Kidney (tissue), 13 donors: ENCODE measurements at regions not wholly inside any gene's neighbourhood (a gene's known extent, or its start where the extent isn't known, plus 50 kb on each side); places are given as distances from the start of the nearest gene placed in this dataset.

ENCODE experiments used
- DNase-seq, 5 donors: peaks; one replicate each; pipeline ENCODE4 v3.0.0-alpha.2; 2013 to 2020
- FAIRE-seq: peaks from 2 replicates; lab custom pipeline; 2012; peaks lifted over from hg19 to GRCh38; lab: Jason Lieb, UNC
- H3K27ac ChIP-seq, 2 donors: one replicate each; pipeline ENCODE4 v1.7.0; 2013; ENCODE audit warnings: low read depth in 2 of 2, low read length in 2 of 2, inconsistent platforms in 1 of 2
- H3K27me3 ChIP-seq: one replicate; pipeline ENCODE4 v1.7.1; 2013; ENCODE audit warnings: low read length, inconsistent platforms; ENCODE audit not compliant: control insufficient read depth, insufficient read depth
- H3K36me3 ChIP-seq, 3 donors: one replicate each; pipeline versions ENCODE4 v1.7.0 to v1.7.1; 2013; ENCODE audit warnings: low read length in 3 of 3, control low read depth in 1 of 3, inconsistent platforms in 1 of 3; ENCODE audit not compliant: insufficient read depth in 3 of 3, control insufficient read depth in 2 of 3
- H3K4me1 ChIP-seq, 3 donors: one replicate each; pipeline versions ENCODE4 v1.7.0 to v1.7.1; 2013; ENCODE audit warnings: low read length in 3 of 3, inconsistent platforms in 1 of 3, low read depth in 1 of 3; ENCODE audit not compliant: control insufficient read depth in 2 of 3, insufficient read depth in 2 of 3
- H3K4me3 ChIP-seq, 3 donors: one replicate each; pipeline versions ENCODE4 v1.7.0 to v1.8.1; 2013; ENCODE audit warnings: low read length in 3 of 3, control low read depth in 1 of 3, inconsistent platforms in 1 of 3
- H3K9ac ChIP-seq, 3 donors: one replicate each; pipeline versions ENCODE4 v1.7.0 to v1.7.1; 2013; ENCODE audit warnings: low read length in 3 of 3, control low read depth in 1 of 3, inconsistent platforms in 1 of 3
- H3K9me3 ChIP-seq, 3 donors: one replicate each; pipeline versions ENCODE4 v1.7.0 to v1.7.1; 2013; ENCODE audit warnings: low read length in 3 of 3, control low read depth in 1 of 3, inconsistent platforms in 1 of 3; ENCODE audit not compliant: control insufficient read depth in 2 of 3, insufficient read depth in 1 of 3
- CTCF ChIP-seq: IDR thresholded peaks from 3 replicates; pipeline ENCODE4 v1.5.1; 2012; ENCODE audit warnings: mild to moderate bottlenecking, moderate library complexity, borderline replicate concordance; ENCODE audit not compliant: insufficient read depth; ENCODE audit errors: extremely low read depth
- intact Hi-C: fragments of 100-400 bp; cut with DNase I; formaldehyde crosslinking; loops from one replicate; pipeline ENCODE4 v1.11.1; 2022
- donor health status: control.
- donor health status: control.
- donor health status: control.
- donor health status: control.
- donor health status: control.
- donor health status: DM: yes; HTN: yes; CAD: no.
- donor health status: Normal renal cell carcinoma (clear cell type).

- no peak for TF ChIP-seq CTCF
- Histone ChIP-seq H3K27me3 (peaks cover 3% of the 10 kb centered on the region), H3K4me3 (no peak overlapping the region), H3K9me3 (no peaks in the 10 kb centered on the region), H3K27ac (no peak overlapping the region), H3K36me3 (no peaks in the 10 kb centered on the region), H3K9ac (no peak overlapping the region), H3K4me1 (no peaks in the 10 kb centered on the region)
- intact Hi-C loops: no loop called here
- no peak for FAIRE-seq
- no peak for DNase-seq
Measured at GRCh38 chr14:57071639-57072038, 197.1 kb downstream of the EXOC5 start.

DNA sequence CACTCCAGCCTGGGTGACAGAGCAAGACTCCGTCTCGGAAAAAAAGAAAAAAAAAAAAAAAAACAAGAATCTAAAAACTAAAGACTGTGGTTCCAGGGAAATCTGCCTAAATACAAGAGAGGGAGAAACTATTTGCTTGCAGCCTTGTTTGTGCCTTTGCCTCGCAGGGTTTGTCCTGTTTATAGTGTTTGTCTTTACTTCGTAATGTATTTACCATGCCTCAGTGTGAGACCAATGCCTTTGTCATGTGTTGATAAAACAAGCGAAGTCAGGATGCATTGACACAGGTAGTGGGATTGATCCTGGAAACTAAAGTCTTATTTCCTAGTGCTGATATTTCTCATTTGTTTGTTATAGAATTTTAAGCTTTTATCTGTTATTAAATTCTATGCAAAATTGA lies 199.0 kb downstream of the EXOC5 start:
- DNase-seq (no peak), FAIRE-seq (no peak)
- intact Hi-C loops: no loop called here
- no peak overlapping the region for H3K9ac ChIP-seq
- H3K36me3 ChIP-seq: no peaks in the 10 kb centered on the region
- H3K4me3 ChIP-seq: no peak overlapping the region
- H3K9me3 ChIP-seq: no peaks in the 10 kb centered on the region
- H3K27me3 ChIP-seq: peaks cover 5% of the 10 kb centered on the region
- H3K27ac ChIP-seq: no peak overlapping the region
- no peak for TF ChIP-seq CTCF
- H3K4me1 ChIP-seq: no peaks in the 10 kb centered on the region

DNA sequence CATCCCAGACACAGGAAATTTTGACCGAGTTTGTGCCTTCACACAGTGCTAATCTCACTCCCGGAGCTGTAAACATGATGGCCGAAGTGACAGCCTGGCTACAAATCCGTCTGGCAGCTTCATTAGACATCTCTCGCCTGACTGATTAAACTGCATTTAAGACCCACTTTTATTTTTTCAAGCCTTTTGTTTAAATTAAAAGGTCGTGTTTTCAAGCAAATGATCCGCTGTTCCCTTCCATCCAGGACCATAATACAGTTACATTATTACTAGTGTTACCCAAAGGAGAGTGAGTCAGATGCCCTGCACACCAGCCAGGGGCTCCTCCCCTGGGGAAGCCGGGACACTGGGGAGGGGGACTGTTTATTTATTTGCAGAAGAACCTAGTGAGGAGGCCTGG lies 200.2 kb downstream of the EXOC5 start:
- Histone ChIP-seq H3K4me1 (no peaks in the 10 kb centered on the region), H3K9me3 (no peaks in the 10 kb centered on the region), H3K27me3 (peaks cover 5% of the 10 kb centered on the region), H3K9ac (no peak overlapping the region), H3K27ac (no peak overlapping the region), H3K36me3 (no peaks in the 10 kb centered on the region), H3K4me3 (no peak overlapping the region)
- FAIRE-seq (no peak), DNase-seq (peak in 3 of 5 donors; percentile 38 to 51 (median 44))
- no peak for TF ChIP-seq CTCF
- intact Hi-C loops: no loop called here

GRCh38 chr14:57066887-57067513 lies 201.7 kb downstream of the EXOC5 start:
- Histone ChIP-seq H3K36me3 (no peaks in the 10 kb centered on the region), H3K4me1 (no peaks in the 10 kb centered on the region), H3K27me3 (peaks cover 5% of the 10 kb centered on the region), H3K4me3 (no peak overlapping the region), H3K9me3 (no peaks in the 10 kb centered on the region), H3K9ac (no peak overlapping the region), H3K27ac (no peak overlapping the region)
- peak; percentile 47 for TF ChIP-seq CTCF
- FAIRE-seq: no peak
- peak in 4 of 5 donors; percentile 45 to 68 (median 56) for DNase-seq
- intact Hi-C loops: no loop called here
